ENCODE measurements at regions not wholly inside any gene's neighbourhood (a gene's known extent, or its start where the extent isn't known, plus 50 kb on each side); places are given as distances from the start of the nearest gene placed in this dataset.

DNA sequence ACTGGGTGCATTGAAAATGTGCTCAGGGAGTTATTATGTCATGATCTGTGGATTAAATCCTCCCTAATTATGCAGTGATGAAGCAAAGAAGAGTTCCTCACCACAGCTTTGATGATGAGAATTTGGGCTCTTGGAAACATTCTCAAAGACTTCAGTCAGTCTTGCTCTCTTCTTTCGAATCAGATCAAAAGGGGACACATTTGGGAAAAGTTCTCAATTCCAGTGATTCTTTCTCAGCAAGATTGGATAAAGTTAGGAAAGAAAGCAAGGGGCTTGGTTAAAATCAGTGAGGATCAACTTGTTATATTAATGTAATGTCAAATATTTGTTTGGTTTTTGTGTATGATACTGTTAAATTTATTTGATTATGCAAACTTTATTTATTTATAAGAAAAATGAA, 411.3 kb upstream of the ACTBL2 start:
- Histone ChIP-seq H3K9me3 (no peaks in the 10 kb centered on the region), H3K27ac (no peak overlapping the region), H3K4me1 (no peaks in the 10 kb centered on the region), H3K4me3 (no peak overlapping the region), H3K27me3 (no peaks in the 10 kb centered on the region), H3K36me3 (no peaks in the 10 kb centered on the region)
- intact Hi-C loops (cut with DNase I; ENCODE audit: low total_unique reads), result no loop called here
- DNase-seq (ENCODE audit: low spot score in 2 of 2), result no peak
- TF ChIP-seq POLR2AphosphoS5 (IDR thresholded peaks at IDR 0.05) (no peak), CTCF (IDR thresholded peaks at IDR 0.05) (no peak), POLR2A (IDR thresholded peaks at IDR 0.05) (no peak)

- Histone ChIP-seq H3K4me1 (no peaks in the 10 kb centered on the region), H3K27me3 (no peaks in the 10 kb centered on the region), H3K4me3 (no peak overlapping the region), H3K36me3 (no peaks in the 10 kb centered on the region), H3K9me3 (no peaks in the 10 kb centered on the region), H3K27ac (no peak overlapping the region)
- DNase-seq (ENCODE audit: low spot score in 2 of 2), result no peak
- TF ChIP-seq CTCF (IDR thresholded peaks at IDR 0.05), result no peak
- TF ChIP-seq POLR2A (IDR thresholded peaks at IDR 0.05), result no peak
- no peak for TF ChIP-seq POLR2AphosphoS5 (IDR thresholded peaks at IDR 0.05)
- intact Hi-C loops (cut with DNase I; ENCODE audit: low total_unique reads), result no loop called here
These were observed 408.8 kb upstream of the ACTBL2 start for GRCh38 chr5:57891443-57891842.

- intact Hi-C loops (cut with DNase I; ENCODE audit: low total_unique reads), result loop anchor here (5.0 kb wide), 1 partner anchor 573 kb away; the partner anchor contains the start of gene PLK2
- Histone ChIP-seq H3K4me3 (no peak overlapping the region), H3K9me3 (no peaks in the 10 kb centered on the region), H3K36me3 (no peaks in the 10 kb centered on the region), H3K27ac (no peak overlapping the region), H3K27me3 (no peaks in the 10 kb centered on the region), H3K4me1 (no peaks in the 10 kb centered on the region)
- peak in 1 of 2 donors; percentile 71 for DNase-seq (ENCODE audit: low spot score in 2 of 2)
- peak in 2 of 3 donors; percentile 63 to 82 for TF ChIP-seq POLR2AphosphoS5 (IDR thresholded peaks at IDR 0.05)
- no peak for TF ChIP-seq POLR2A (IDR thresholded peaks at IDR 0.05)
- TF ChIP-seq CTCF (IDR thresholded peaks at IDR 0.05), result peak in 1 of 3 donors; percentile 21
These were observed 406.9 kb upstream of the ACTBL2 start for GRCh38 chr5:57889558-57889957.

- H3K4me1 ChIP-seq, result no peaks in the 10 kb centered on the region
- peak in 1 of 2 donors; percentile 52 for DNase-seq (ENCODE audit: low spot score in 2 of 2)
- H3K27ac ChIP-seq, result no peak overlapping the region
- intact Hi-C loops (cut with DNase I; ENCODE audit: low total_unique reads), result loop anchor here (5.0 kb wide), 1 partner anchor 574 kb away; the partner anchor contains the start of gene PLK2
- no peak overlapping the region for H3K4me3 ChIP-seq
- no peaks in the 10 kb centered on the region for H3K9me3 ChIP-seq
- H3K36me3 ChIP-seq, result no peaks in the 10 kb centered on the region
- H3K27me3 ChIP-seq, result no peaks in the 10 kb centered on the region
- TF ChIP-seq POLR2AphosphoS5 (IDR thresholded peaks at IDR 0.05) (peak in 1 of 3 donors; percentile 25), POLR2A (IDR thresholded peaks at IDR 0.05) (no peak), CTCF (IDR thresholded peaks at IDR 0.05) (peak; percentile 20 to 69 (median 63))
These were observed 405.4 kb upstream of the ACTBL2 start for GRCh38 chr5:57887851-57888621.

DNA sequence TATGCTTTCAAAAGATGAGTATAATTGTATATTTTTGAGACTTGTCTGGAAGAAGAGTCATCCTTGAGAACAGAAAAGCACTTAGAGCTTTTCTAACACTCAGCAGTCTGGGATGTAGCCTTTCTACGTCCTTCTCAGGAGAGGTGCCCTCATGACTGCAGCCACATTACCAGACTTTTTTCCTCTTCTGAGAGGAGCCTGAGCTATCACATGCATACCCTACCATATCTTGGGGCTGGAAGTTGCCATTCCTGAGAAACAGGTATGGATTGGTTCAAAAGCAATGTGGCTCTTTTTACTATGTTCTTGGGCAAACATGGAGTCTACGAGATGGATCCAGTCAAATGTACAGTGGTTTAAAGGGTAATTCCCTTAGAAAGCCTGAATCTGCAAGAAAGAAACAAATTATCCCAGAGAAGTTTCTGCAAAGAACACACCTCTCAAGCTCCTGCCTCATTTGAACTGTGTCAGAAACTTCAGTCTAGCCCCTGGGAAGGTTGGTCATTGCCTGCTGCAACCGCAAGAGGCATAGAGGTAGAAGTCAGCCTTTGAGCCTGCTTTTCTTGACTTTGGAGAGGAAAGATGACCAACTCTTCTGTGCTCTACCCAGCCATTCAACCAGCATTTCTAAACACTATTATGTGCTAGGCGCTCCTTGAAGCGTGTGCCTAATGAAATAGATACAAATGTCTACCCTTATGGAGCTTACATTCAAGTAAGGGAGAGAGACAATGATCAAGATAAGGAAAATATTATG, 401.9 kb upstream of the ACTBL2 start:
- no peaks in the 10 kb centered on the region for H3K27me3 ChIP-seq
- H3K4me3 ChIP-seq, result no peak overlapping the region
- DNase-seq (ENCODE audit: low spot score in 2 of 2), result no peak
- no peaks in the 10 kb centered on the region for H3K9me3 ChIP-seq
- no peaks in the 10 kb centered on the region for H3K4me1 ChIP-seq
- intact Hi-C loops (cut with DNase I; ENCODE audit: low total_unique reads), result loop anchor here (5.0 kb wide), 1 partner anchor 578 kb away; the partner anchor contains the start of gene PLK2
- H3K27ac ChIP-seq, result no peak overlapping the region
- H3K36me3 ChIP-seq, result no peaks in the 10 kb centered on the region
- TF ChIP-seq POLR2A (IDR thresholded peaks at IDR 0.05) (no peak), POLR2AphosphoS5 (IDR thresholded peaks at IDR 0.05) (no peak), CTCF (IDR thresholded peaks at IDR 0.05) (no peak)

Data from breast epithelium (tissue), 4 donors.